HUES6 (cell line): ENCODE measurements at regions not wholly inside any gene's neighbourhood (a gene's known extent, or its start where the extent isn't known, plus 50 kb on each side); places are given as distances from the start of the nearest gene placed in this dataset.
"Not testable (repeated sequence)": the region's sequence is repeated elsewhere in the genome, so short reads cannot be mapped to it uniquely, and the experiment has no call there.

ENCODE experiments used
- H3K27ac ChIP-seq: 2 replicates; pipeline ENCODE4 v1.7.0; 2013; ENCODE audit warnings: low read depth, mild to moderate bottlenecking, low read length, inconsistent platforms
- H3K27me3 ChIP-seq: 2 replicates; pipeline ENCODE4 v1.6.1; 2013; ENCODE audit warnings: low read length; ENCODE audit not compliant: control insufficient read depth, insufficient read depth
- H3K36me3 ChIP-seq: 2 replicates; pipeline ENCODE4 v1.6.1; 2013; ENCODE audit warnings: low read length; ENCODE audit not compliant: control insufficient read depth, insufficient read depth
- H3K4me1 ChIP-seq: 2 replicates; pipeline ENCODE4 v1.6.1; 2013; ENCODE audit warnings: low read length; ENCODE audit not compliant: control insufficient read depth, insufficient read depth
- H3K4me3 ChIP-seq: 2 replicates; pipeline ENCODE4 v1.5.1; 2013; ENCODE audit warnings: low read depth, low read length
- H3K9ac ChIP-seq: one replicate; pipeline ENCODE4 v1.6.1; 2013; ENCODE audit warnings: mild to moderate bottlenecking, low read length
- H3K9me3 ChIP-seq: 2 replicates; pipeline ENCODE4 v1.6.1; 2013; ENCODE audit warnings: low read depth, low read length; ENCODE audit not compliant: control insufficient read depth, insufficient read depth

DNA sequence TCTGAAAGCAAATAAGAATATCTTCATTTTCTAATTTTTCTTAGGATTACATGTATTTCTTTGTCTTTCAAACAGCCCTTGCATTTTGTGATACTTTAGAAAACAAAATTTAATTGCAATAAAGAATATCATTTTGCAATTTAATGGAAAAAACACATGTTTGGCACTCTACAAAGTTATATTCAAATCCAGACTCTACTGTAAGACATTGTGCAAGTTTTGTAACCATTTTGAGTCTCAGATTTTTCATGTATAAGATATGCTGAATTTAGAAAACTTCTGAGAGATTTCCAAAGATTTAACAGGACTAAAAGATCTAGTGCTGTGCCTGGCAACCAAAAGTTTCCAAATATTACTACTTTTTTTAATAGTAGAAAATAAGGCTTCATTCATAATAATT lies 187.1 kb upstream of the AGTR1 start:
- no peak overlapping the region for H3K4me3 ChIP-seq
- no peaks in the 10 kb centered on the region for H3K36me3 ChIP-seq
- no peaks in the 10 kb centered on the region for H3K27me3 ChIP-seq
- H3K9me3 ChIP-seq = no peaks in the 10 kb centered on the region
- no peak overlapping the region for H3K9ac ChIP-seq
- no peak overlapping the region for H3K27ac ChIP-seq
- H3K4me1 ChIP-seq = no peaks in the 10 kb centered on the region

DNA sequence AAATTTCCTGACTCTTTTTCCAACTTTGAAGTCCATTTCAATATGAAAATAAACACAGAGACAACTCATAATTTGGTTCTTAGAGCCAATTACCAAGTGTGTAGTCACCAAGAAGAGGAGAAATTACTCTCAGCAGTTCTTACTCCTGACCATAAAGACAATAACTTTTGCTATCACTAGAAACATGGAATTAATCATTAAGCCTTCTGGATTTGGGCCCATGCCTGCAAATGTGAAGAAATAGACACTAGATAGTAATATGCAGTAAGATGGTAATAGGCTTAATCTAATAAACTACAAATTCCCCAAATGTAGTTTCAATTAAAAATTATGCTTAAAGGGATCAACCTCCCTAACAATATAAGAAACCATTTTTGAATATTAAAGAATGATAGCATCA lies 185.1 kb upstream of the AGTR1 start:
- Histone ChIP-seq H3K9ac (no peak overlapping the region), H3K27me3 (no peaks in the 10 kb centered on the region), H3K9me3 (no peaks in the 10 kb centered on the region), H3K36me3 (no peaks in the 10 kb centered on the region), H3K4me3 (no peak overlapping the region), H3K4me1 (no peaks in the 10 kb centered on the region), H3K27ac (no peak overlapping the region)

DNA sequence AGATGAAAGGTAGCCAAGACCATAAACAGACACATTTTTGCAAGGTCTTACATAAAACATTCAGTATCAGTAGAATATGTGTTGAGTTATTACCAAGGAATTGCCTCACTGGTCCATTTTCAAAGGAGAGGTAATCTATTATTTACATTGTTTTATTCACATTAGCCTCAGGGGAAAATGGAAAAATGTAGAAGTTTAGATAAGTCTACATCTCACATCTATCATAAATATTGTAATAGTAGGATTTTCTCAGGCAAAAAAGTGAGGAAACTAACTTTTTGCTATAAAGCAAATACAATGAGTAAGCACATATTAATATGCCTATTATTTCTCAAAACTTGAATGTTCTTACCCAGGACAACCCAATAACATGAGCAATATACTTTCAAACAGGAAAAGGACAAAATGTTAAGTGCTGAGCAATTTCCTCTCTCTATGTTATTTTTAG lies 184.6 kb upstream of the AGTR1 start:
- H3K4me1 ChIP-seq = no peaks in the 10 kb centered on the region
- H3K27ac ChIP-seq = no peak overlapping the region
- H3K36me3 ChIP-seq = no peaks in the 10 kb centered on the region
- no peak overlapping the region for H3K9ac ChIP-seq
- H3K9me3 ChIP-seq = no peaks in the 10 kb centered on the region
- no peak overlapping the region for H3K4me3 ChIP-seq
- H3K27me3 ChIP-seq = no peaks in the 10 kb centered on the region

DNA sequence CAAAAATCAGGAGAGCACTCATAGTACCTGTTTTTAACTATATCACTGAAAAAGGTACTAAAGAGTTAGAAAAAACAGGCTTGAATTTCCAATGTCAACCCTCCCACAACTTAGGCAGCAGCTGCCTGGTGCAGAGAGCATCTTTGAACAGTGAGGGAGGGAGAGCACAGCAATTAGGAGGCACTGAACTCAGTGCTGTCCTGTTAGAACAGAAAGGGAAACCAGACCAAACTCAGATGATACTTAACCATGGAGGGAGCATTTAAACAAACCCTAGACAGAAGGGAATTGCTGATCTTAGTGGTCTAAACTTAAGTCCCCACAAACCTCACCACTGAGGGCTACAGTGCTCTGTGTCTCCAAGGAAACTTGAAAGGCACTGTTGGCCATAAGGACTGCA lies 179.2 kb upstream of the AGTR1 start:
- Histone ChIP-seq H3K27ac (no peak overlapping the region), H3K4me3 (no peak overlapping the region), H3K27me3 (no peaks in the 10 kb centered on the region), H3K4me1 (no peaks in the 10 kb centered on the region), H3K9ac (no peak overlapping the region), H3K36me3 (no peaks in the 10 kb centered on the region), H3K9me3 (no peaks in the 10 kb centered on the region)

DNA sequence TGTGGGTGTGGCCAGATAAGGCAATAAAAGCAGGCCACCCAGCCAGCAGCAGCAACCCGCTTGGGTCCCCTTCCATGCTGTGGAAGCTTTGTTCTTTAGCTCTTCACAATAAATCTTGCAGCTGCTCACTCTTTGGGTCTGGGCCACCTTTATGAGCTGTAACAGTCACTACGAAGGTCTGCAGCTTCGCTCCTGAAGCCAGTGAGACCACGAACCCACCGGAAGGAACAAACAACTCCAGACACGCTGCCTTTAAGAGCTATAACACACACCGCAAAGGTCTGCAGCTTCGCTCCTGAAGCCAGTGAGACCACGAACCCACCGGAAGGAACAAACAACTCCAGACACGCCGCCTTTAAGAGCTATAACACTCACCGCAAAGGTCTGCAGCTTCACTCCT lies 172.1 kb upstream of the AGTR1 start:
- H3K36me3 ChIP-seq, H3K27me3 ChIP-seq, H3K27ac ChIP-seq, H3K4me3 ChIP-seq, H3K9me3 ChIP-seq, H3K9ac ChIP-seq, H3K4me1 ChIP-seq: not testable (repeated sequence)

DNA sequence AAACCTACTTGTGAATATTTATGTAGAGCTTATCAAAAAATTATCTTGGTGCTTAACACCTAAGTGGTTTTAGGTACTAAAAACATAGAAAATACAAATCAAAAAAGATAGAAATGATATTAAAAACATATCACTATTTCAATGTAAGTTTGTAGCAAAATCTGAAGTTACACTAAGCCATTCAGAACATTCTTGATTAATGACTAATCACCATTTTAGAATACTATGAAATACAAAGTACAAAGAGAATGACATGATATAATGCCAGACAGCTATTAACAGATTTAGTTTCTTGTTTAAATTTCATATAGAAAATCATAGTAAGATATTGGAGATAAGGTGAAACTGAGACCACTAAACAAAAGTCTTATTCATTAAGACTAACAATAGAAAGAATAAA lies 169.7 kb upstream of the AGTR1 start:
- Histone ChIP-seq H3K4me3 (no peak overlapping the region), H3K4me1 (no peaks in the 10 kb centered on the region), H3K9ac (no peak overlapping the region), H3K36me3 (no peaks in the 10 kb centered on the region), H3K27me3 (no peaks in the 10 kb centered on the region), H3K27ac (no peak overlapping the region), H3K9me3 (peaks cover 7% of the 10 kb centered on the region; the same call in 1 of the 2 replicates)

DNA sequence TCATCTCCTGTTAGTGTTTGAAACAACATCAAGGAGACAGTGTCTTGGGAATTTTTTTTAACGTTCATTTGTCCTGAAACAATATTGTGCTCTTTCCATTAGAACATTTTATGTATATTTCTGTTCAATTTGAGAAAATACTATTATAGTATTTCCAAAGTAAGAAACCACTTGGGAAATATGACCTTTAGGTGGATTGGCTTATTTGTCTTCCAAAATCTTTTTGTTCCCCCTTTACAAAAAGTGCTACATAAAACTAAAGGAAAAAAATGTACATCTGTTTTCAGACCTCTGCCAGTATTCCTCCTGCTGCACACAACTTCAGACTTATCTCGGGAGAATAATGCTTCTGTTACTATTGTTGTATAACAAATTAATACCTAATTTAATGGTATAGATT lies 165.9 kb upstream of the AGTR1 start:
- no peaks in the 10 kb centered on the region for H3K4me1 ChIP-seq
- H3K27me3 ChIP-seq = no peaks in the 10 kb centered on the region
- no peak overlapping the region for H3K9ac ChIP-seq
- no peaks in the 10 kb centered on the region for H3K36me3 ChIP-seq
- H3K9me3 ChIP-seq = peaks cover 7% of the 10 kb centered on the region; the same call in 1 of the 2 replicates
- H3K4me3 ChIP-seq = no peak overlapping the region
- no peak overlapping the region for H3K27ac ChIP-seq

DNA sequence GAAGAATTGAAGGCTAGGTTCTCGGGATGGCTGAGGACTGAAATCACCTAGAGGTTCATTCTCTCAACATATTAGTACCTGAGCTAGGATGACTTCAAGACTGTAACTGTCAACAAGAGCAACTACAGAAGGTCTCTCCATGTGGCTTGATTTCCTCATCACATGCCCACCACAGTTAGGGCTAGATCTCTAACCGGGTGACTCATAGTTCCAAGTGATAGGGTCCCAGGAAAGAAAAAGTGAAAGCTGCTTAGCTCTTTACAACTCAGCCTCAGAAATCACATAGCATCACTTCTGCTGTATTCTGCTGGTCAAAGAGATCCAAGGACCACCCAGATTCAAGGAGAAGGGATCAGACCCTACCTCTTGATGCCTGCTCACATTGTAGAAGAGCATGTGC lies 165.4 kb upstream of the AGTR1 start:
- no peak overlapping the region for H3K9ac ChIP-seq
- no peak overlapping the region for H3K27ac ChIP-seq

DNA sequence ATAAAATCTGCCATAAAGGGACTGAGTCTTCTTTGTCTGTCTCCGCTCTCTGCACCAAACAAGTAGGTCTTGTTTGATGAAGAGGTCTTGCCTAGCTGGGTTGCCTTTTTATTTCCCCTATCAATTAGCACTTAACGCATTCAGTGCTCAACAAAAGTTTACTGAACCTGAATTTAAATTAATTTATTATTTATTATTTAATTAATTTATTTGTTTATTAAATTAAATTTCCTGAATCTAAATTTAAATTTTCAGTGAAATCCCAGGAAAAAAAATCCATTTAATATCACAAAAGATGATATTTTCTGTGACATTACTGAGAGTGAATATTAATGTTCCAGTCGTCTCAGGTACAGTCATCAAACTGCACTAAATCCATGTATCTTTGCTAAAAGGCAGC lies 164.9 kb upstream of the AGTR1 start:
- Histone ChIP-seq H3K27ac (no peak overlapping the region), H3K9ac (no peak overlapping the region), H3K27me3 (no peaks in the 10 kb centered on the region), H3K36me3 (no peaks in the 10 kb centered on the region), H3K4me3 (no peak overlapping the region), H3K9me3 (no peaks in the 10 kb centered on the region), H3K4me1 (no peaks in the 10 kb centered on the region)

More for the DNA sequence above, 165.4 kb upstream of the AGTR1 start:
- Histone ChIP-seq H3K27me3 (no peaks in the 10 kb centered on the region), H3K36me3 (no peaks in the 10 kb centered on the region), H3K4me3 (no peak overlapping the region), H3K4me1 (no peaks in the 10 kb centered on the region), H3K9me3 (peaks cover 3% of the 10 kb centered on the region; the same call in 1 of the 2 replicates)

DNA sequence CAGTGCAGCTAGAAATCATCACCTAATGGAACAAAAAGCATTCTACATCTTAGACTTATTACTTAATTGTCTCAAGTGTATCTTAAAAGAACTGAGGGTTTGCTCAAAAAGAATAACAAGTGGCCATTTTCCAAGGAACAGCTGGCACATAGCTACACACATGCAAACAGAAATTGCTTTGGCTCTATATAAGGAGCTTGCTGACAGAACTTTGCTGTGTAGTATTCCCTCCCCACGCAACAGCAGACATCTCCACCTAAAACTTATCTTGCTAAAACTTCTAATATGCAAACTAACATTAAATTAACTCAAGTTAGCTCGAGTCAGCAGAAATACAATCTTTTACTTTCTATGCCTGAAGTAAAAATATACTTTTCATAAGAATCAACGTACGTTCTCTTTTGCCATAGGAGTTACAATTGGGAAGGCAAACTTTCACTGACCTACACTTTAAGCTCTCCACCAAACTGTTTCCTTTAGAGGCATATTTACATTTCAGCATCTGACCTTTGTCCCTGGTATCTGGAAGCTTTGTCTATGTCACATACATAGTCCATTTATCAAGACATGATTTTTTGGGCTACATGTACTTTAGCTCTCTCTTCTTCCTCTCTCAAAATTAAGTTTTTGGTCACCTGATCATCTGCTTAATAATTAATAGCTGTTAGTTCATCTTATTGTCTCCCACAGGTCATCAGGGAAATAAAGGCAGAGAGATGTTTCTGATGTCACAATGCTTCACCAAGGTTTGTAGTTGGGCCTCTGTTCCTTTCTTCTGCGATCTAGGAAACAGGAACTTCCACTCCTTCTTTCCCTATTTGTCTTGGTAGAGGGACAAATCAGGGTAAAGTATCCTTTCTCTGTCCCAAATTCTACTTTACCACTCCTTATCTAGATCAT lies 163.4 kb upstream of the AGTR1 start:
- Histone ChIP-seq H3K4me1 (no peaks in the 10 kb centered on the region), H3K4me3 (no peak overlapping the region), H3K27me3 (no peaks in the 10 kb centered on the region), H3K9ac (no peak overlapping the region), H3K27ac (no peak overlapping the region), H3K36me3 (no peaks in the 10 kb centered on the region), H3K9me3 (no peaks in the 10 kb centered on the region)

DNA sequence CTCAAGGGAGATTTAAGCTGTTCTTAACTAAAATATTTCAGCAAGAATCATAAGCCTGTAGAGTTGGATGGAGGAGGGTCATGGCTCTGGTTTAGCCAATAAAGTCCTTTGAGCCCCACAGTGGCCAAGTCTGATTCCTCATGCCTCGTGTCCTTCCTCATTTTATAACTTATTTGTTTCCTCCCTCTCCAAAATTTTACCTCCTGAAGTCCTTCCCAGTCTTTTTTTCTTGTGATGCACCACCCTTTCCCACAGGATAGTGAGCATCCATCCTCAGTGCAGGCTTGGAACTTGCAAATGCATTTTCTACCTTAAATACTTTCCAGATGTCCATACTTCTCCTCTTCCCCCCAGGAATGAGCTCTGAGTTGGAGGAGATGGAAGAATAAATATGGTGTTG lies 162.7 kb upstream of the AGTR1 start:
- Histone ChIP-seq H3K9ac (no peak overlapping the region), H3K36me3 (no peaks in the 10 kb centered on the region), H3K27ac (no peak overlapping the region), H3K27me3 (no peaks in the 10 kb centered on the region), H3K4me3 (no peak overlapping the region), H3K9me3 (no peaks in the 10 kb centered on the region), H3K4me1 (no peaks in the 10 kb centered on the region)
